HUES6 (cell line): ENCODE measurements at regions not wholly inside any gene's neighbourhood (a gene's known extent, or its start where the extent isn't known, plus 50 kb on each side); places are given as distances from the start of the nearest gene placed in this dataset.

Source experiments
- H3K27ac ChIP-seq: 2 replicates; pipeline ENCODE4 v1.7.0; 2013; ENCODE audit warnings: low read depth, mild to moderate bottlenecking, low read length, inconsistent platforms
- H3K27me3 ChIP-seq: 2 replicates; pipeline ENCODE4 v1.6.1; 2013; ENCODE audit warnings: low read length; ENCODE audit not compliant: control insufficient read depth, insufficient read depth
- H3K36me3 ChIP-seq: 2 replicates; pipeline ENCODE4 v1.6.1; 2013; ENCODE audit warnings: low read length; ENCODE audit not compliant: control insufficient read depth, insufficient read depth
- H3K4me1 ChIP-seq: 2 replicates; pipeline ENCODE4 v1.6.1; 2013; ENCODE audit warnings: low read length; ENCODE audit not compliant: control insufficient read depth, insufficient read depth
- H3K4me3 ChIP-seq: 2 replicates; pipeline ENCODE4 v1.5.1; 2013; ENCODE audit warnings: low read depth, low read length
- H3K9ac ChIP-seq: one replicate; pipeline ENCODE4 v1.6.1; 2013; ENCODE audit warnings: mild to moderate bottlenecking, low read length
- H3K9me3 ChIP-seq: 2 replicates; pipeline ENCODE4 v1.6.1; 2013; ENCODE audit warnings: low read depth, low read length; ENCODE audit not compliant: control insufficient read depth, insufficient read depth

DNA sequence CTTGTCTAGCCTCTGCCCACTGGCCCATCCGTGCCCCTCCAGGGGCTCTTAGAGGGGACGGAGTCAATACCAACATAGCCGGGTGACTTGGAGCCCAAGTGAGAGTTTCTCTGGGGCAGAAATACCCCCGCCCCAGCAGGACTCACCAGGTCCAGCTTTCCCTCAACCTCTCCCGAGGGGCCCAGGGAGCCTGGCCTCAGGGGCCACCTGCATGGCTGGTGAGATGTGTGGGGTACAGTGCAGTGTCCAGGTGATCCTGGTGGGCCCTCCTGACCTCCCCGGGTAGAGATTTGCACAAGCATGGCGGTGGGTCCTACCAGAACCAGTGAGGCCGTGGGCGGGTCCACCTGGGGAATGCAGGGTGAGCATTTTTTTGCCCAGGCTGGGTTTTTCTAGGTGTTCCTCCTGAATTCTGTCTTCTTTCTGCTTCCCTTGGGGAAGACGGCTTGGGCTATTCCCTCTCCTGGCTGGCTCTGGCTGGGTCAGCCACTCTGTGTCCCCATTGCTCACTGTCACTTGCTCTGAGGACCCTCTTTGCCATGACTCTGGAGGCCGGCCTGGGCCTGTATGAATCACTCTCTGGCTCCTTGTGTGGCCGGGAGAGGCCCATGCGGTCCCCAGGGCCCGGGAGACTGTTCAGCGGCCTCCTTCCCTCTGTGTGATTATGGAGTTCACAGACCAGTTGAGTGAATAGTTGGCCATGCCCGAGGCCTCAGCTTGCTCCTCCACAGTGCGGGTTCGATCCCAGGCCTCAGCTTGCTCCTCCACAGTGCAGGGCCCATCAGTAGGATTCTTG lies 71.0 kb upstream of the NKX1-1 start:
- Histone ChIP-seq H3K36me3 (no peaks in the 10 kb centered on the region), H3K9me3 (peaks cover 14% of the 10 kb centered on the region), H3K9ac (no peak overlapping the region), H3K4me1 (no peaks in the 10 kb centered on the region), H3K4me3 (no peak overlapping the region), H3K27me3 (peaks cover 26% of the 10 kb centered on the region), H3K27ac (no peak overlapping the region)

GRCh38 chr4:1476140-1476513 lies 69.9 kb upstream of the NKX1-1 start:
- Histone ChIP-seq H3K36me3 (no peaks in the 10 kb centered on the region), H3K9me3 (peaks cover 14% of the 10 kb centered on the region), H3K27ac (no peak overlapping the region), H3K27me3 (peaks cover 30% of the 10 kb centered on the region), H3K9ac (no peak overlapping the region), H3K4me3 (no peak overlapping the region), H3K4me1 (no peaks in the 10 kb centered on the region)

GRCh38 chr4:1475277-1476139 lies 69.3 kb upstream of the NKX1-1 start:
- no peak overlapping the region for H3K9ac ChIP-seq
- H3K4me3 ChIP-seq, result no peak overlapping the region
- no peaks in the 10 kb centered on the region for H3K36me3 ChIP-seq
- peaks cover 36% of the 10 kb centered on the region for H3K27me3 ChIP-seq
- peaks cover 8% of the 10 kb centered on the region for H3K9me3 ChIP-seq
- H3K4me1 ChIP-seq, result no peaks in the 10 kb centered on the region
- no peak overlapping the region for H3K27ac ChIP-seq

DNA sequence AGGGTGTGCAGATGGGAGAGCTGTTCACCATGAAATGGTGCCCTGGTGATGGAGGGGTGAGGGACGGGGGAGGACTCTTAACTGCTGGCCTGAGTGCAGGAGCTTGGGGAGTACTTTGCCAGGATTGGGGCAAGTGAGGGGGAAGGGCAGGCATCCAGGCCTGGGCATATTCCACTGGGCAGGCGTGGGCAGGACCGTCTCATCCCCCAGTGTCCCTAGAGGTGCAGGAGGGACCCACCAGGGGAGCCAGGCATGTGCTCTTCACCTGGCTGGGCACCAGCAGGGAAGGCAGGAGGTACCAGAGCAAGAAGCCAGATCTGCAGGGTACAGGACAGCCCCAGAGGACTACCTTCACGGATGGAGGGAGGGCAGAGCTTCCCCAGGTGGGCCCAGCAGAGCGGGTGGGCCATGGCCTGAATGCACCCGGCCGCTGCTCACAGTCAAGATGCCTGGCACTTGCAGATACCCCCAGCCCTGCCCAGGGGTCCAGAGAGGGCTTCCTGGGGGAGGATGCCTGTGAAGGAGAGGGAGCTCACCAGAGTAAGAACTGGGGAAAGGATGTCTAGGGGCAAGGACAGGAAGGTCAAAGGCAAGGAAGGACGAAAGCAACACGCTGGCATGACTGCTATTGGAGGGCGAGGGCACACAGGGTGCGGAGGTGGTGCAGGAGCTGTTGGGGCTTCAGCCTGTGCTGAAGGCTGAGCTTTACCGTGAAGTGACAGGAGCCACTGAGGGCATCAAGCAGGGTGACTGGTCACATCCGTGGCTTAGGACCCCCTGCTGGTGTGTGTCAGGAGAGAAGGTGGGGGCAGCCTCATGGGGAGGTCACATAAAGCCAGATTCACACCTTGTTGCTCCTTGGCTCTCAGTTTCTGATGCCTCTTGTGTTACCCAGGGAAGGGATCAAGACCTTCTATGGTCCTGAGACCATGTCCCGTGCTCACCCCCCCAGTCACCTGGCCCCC lies 68.2 kb upstream of the NKX1-1 start:
- Histone ChIP-seq H3K4me3 (no peak overlapping the region), H3K27me3 (peaks cover 38% of the 10 kb centered on the region), H3K4me1 (no peaks in the 10 kb centered on the region), H3K9me3 (no peaks in the 10 kb centered on the region), H3K9ac (no peak overlapping the region), H3K36me3 (no peaks in the 10 kb centered on the region), H3K27ac (no peak overlapping the region)

DNA sequence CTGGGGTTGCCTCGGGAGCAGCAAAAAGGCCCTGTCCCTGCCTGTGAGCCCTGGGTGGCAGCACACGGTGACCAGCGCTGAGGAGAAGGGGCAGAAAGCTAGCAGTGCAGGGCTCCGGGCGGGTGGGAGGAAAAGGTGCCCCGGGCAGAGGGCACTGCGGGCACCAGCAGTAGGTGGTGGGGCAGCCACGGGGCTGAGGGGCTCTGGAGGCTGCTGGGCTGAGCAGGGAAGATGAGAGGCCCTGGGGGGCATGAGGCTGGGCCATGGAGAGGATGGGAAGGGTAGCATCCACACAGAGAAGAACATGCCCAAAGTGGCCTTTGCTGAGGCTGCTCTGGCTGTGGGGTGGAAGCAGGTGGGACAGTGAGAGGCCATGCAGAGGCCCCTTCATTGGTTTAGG lies 67.5 kb upstream of the NKX1-1 start:
- H3K27me3 ChIP-seq, result peaks cover 38% of the 10 kb centered on the region
- no peaks in the 10 kb centered on the region for H3K9me3 ChIP-seq
- no peak overlapping the region for H3K9ac ChIP-seq
- H3K36me3 ChIP-seq, result no peaks in the 10 kb centered on the region
- H3K4me3 ChIP-seq, result no peak overlapping the region
- no peak overlapping the region for H3K27ac ChIP-seq
- H3K4me1 ChIP-seq, result no peaks in the 10 kb centered on the region

DNA sequence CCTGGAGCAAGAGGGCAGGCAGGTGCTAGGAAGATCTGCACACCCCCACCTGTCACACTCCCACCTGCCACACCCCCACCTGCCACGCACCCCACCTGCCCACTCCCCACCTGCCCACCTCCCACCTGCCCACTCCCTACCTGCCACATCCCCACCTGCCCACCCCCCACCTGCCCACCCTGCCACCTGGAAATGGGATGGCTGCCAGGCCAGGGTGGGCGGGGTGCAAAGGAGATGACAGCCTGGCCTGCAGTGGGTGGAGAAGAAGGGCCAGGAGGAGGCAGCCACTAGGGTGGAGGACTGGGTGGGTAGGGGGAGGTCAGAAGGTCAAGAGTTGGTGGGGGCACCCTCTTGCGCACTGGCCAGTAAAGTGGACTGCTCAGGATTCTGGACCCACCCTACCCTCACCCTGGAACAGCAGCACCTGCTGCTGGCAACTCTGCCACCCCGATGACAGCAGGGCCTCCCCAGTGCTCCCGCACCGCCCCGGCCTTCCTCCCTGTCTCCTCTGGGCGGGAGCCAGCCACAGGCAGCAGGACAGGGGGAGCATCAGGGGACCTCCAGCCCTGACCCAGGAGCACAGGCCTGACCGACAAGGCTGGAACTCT lies 66.8 kb upstream of the NKX1-1 start:
- H3K27me3 ChIP-seq, result peaks cover 38% of the 10 kb centered on the region
- H3K4me1 ChIP-seq, result no peaks in the 10 kb centered on the region
- peaks cover 6% of the 10 kb centered on the region; the same call in 1 of the 2 replicates for H3K9me3 ChIP-seq
- no peak overlapping the region for H3K4me3 ChIP-seq
- no peak overlapping the region for H3K27ac ChIP-seq
- H3K9ac ChIP-seq, result no peak overlapping the region
- H3K36me3 ChIP-seq, result no peaks in the 10 kb centered on the region

GRCh38 chr4:1472148-1472797 lies 66.0 kb upstream of the NKX1-1 start:
- H3K4me3 ChIP-seq, result no peak overlapping the region
- H3K9me3 ChIP-seq, result peaks cover 9% of the 10 kb centered on the region; the same call in 1 of the 2 replicates
- H3K27ac ChIP-seq, result no peak overlapping the region
- H3K4me1 ChIP-seq, result no peaks in the 10 kb centered on the region
- H3K27me3 ChIP-seq, result peaks cover 38% of the 10 kb centered on the region
- H3K9ac ChIP-seq, result no peak overlapping the region
- H3K36me3 ChIP-seq, result no peaks in the 10 kb centered on the region

- Histone ChIP-seq H3K4me3 (no peak overlapping the region), H3K27me3 (peaks cover 40% of the 10 kb centered on the region)
These were observed 65.4 kb upstream of the NKX1-1 start for GRCh38 chr4:1471443-1472147.

DNA sequence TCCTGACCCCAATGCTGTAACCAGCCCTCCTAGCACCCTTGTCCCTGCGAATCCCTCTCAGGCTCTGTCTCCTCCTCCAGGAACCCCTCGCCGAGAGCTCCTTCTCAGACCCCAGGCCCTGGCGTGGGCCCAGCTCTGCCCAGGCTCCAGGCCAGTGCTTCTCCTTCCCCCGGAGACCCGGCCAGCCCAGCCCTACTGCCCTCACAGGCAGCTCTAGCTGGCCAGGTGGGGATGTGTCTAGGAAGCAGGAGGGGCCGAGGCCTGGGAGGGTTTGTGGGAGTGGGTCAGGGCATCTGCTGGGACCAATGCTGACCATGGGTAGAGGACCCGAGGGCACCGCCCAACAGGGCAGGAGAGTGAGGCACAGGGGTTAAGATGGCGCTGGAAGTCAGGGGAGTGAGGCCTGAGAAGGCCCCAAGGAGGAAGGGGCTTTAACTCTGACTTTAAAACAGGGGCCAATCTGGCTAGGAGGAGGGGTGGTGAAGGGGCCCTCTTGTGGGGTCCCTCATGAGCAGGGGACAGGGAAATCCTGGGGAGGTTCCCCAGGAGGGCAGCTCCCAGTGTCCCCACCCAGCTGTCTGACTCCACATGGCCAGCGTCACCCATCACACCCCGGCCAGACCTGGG lies 64.7 kb upstream of the NKX1-1 start:
- Histone ChIP-seq H3K27ac (no peak overlapping the region), H3K9me3 (peaks cover 9% of the 10 kb centered on the region; the same call in 1 of the 2 replicates), H3K4me1 (no peaks in the 10 kb centered on the region), H3K9ac (no peak overlapping the region), H3K36me3 (no peaks in the 10 kb centered on the region), H3K4me3 (no peak overlapping the region), H3K27me3 (peaks cover 40% of the 10 kb centered on the region)

More at GRCh38 chr4:1471443-1472147, 65.4 kb upstream of the NKX1-1 start:
- Histone ChIP-seq H3K9me3 (peaks cover 9% of the 10 kb centered on the region; the same call in 1 of the 2 replicates), H3K27ac (no peak overlapping the region), H3K36me3 (no peaks in the 10 kb centered on the region), H3K9ac (no peak overlapping the region), H3K4me1 (no peaks in the 10 kb centered on the region)
